Endothelial cell of hepatic sinusoid (primary cell): ENCODE measurements at regions not wholly inside any gene's neighbourhood (a gene's known extent, or its start where the extent isn't known, plus 50 kb on each side); places are given as distances from the start of the nearest gene placed in this dataset.

ENCODE experiments used
- in situ Hi-C: cut with HindIII; loops from 2 replicates; pipeline ENCODE4 v1.10.0; 2017; ENCODE audit warnings: low sequenced_read_pairs

DNA sequence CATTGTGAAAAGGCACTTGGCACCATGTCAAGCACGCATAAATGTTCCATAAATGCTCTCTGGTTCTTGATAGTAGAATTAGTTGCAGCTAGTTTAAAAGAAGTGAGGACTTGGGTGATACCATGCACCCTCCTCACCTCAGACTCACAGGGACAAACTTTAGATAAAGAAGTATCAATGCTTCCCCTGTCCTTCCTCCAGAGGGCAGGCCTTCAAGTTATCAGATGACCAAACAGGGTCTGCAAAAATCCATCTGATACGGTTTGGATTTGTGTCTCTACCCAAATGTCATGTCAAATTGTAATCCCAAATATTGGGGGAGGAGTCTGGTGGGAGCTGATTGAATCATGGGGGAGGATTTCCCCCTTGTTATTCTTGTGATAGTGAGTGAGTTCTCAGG lies 54.1 kb downstream of the C1QL2 start:
- in situ Hi-C loops = no loop called here

DNA sequence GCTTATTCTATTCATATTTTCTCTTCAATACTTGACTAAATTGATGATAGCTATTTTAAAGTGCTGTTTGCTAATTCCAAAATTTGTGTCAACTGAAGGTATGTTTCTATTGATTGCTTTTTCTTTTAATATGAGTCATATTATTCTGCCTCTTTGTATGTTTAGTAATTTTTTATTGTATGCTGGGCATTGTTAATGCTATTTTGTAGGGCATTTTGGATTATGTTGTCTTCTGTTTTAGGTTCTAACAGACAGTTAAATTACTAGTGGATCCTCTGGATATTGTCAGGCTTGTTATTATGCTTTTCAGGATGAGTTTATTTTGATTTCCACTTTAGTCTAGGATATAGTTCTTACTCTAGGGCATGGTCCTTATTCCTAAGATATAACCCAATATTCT lies 55.6 kb downstream of the C1QL2 start:
- in situ Hi-C loops = no loop called here

DNA sequence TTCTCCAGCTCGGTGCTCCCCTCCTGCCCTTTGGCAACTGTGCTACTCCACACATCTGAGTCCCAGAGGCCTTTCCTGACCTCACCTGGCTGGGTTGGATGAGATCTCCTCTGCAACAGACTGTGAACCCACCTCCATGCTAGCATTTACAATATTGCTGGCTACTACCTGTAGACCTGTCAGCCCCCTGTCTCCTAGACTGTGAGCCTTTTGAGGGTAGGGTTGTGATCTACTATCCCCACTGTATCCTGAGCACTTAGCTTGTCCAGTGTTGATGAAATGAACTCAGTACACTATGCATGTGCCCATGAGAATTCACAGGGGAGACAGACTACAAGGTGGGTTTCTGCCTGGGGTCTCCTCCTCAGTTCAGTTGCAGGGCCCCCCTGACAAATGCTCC lies 70.1 kb downstream of the C1QL2 start:
- in situ Hi-C loops = no loop called here

DNA sequence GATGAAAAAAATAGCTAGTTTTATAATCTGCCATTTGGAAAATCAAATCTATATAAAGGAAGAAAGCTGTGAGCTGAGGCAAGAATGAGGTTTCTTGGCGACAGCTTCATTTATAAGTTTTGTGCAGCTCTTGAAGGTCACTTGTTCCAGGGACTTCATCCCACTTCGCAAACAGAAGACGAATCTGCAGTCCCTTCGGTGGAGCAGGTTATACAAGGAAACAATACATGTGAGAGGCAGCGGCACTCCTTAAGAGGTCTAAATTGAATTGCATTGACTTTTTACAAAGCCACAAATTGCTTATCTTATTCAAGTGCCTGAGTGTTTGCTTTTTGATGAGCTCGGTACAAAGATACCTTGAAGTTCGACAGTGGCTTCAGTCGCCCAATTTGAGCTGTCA lies 72.2 kb downstream of the C1QL2 start:
- in situ Hi-C loops = no loop called here

DNA sequence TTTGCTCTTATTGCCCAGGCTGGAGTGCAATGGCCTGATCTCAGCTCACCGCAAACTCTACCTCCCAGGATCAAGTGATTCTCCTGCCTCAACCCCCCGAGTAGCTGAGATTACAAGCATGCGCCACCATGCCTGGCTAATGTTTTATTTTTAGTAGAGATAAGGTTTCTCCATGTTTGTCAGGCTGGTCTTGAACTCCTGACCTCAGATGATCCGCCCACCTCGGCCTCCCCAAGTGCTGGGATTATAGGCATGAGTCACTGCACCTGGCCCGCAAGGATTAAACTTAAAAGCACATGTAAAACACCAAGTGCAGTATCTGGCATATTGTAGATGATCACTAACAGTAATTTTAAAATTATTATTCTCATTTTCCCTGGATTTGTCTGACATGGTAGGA lies 72.9 kb downstream of the C1QL2 start:
- in situ Hi-C loops = no loop called here

DNA sequence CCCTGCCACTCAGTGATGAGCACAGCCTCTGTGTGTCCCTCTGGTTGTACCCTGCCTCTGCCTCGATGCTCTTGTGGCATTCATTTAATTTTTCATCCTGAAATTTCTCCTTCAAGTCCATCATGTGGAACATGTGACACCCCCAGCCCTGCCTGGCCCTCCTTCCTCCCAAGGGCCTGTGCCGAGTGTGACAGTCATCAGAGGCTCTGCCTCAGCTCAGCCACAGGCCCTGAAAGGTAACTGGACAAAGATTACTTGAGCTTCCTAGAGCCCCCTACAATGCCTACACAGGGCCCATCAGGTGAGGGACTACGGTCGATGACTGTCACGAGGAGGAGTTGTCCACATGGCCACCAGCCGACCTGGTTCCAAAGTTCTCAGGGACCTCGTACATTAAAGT lies 75.1 kb downstream of the C1QL2 start:
- in situ Hi-C loops = no loop called here

DNA sequence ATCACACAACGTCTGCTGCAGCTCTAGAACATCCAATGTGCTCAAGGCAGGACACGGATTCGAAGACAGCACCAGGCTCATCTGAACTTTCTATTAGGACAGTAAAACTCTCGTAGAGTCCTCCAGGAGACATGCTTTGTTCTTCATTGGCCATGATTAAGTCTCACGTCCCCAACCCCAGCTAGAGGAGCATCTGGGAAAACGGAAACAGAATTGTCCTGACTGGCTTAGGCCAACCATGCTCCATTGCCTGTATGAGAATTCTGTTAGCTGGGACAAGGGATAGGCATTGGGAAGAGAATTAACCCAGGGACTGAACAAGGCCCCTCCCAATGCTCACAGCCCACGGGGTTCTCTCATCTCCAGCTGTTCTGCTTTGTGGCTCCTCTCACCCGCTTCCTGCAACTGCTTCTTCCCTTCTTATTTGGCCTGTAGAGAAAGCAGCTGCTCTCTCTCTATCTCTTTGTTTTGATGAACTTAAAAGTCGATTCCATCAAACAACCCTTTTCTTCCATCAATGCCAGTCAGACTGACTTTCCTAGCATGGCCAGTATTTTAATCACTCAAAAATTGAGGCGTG lies 75.6 kb downstream of the C1QL2 start:
- in situ Hi-C loops = no loop called here

DNA sequence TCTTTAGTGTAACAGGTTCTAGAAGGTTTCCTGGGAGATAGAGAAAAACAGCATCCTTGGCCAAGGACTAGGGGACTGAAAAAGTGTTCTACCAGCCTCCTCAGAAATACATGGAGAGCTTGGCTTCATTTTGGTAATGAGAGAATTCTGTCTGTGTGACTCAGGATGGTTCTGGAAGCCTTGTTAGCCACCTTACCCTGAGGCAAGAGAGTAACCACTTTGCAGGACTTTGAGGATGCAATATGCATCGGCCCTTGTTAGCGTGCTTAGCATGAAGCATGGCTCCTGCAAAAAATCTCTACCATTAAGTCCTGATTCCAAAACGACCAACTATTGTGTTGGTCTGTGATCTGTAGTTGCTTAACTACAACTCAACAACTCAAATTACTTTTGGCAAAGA lies 79.8 kb downstream of the C1QL2 start:
- in situ Hi-C loops = no loop called here

DNA sequence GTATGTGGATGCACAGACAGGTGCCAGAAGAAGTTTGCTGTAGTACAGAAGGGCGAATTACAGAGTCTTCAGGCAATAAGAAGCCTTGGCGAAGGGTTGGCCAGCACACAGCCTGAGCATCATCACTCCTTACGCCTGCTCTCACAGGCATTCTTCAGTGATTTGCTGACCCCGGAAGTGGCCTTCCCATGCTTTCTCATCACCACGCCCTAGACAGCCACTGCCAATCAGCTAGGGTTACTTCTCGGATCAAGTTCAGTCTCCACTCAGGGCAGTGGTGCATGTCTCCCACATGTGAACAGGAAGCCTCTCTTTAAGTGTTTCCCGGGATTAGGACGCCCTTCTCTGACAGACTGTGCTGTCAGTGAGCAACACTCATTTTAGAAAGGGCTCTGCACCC lies 81.8 kb downstream of the C1QL2 start:
- in situ Hi-C loops = no loop called here

DNA sequence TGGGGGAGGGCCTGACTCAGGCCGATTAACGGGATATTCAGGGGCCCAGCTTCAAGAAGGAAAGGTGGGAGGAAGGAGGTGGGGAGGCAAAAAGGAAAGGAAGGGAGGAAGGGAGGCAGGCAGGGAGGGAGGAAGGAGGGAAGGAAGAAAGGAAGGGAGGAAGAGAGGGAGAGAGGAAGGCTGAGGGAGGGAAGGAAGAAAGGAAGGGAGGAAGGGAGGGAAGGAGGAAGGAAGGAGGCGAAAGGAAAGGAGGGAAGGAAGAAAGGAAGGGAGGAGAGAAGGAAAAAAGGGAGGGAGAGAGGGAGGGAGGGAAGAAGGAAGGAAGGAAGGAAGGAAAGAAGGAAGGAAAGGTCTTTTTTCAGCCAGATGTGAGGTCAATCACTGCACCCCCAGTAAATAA lies 85.3 kb downstream of the C1QL2 start:
- in situ Hi-C loops = no loop called here

DNA sequence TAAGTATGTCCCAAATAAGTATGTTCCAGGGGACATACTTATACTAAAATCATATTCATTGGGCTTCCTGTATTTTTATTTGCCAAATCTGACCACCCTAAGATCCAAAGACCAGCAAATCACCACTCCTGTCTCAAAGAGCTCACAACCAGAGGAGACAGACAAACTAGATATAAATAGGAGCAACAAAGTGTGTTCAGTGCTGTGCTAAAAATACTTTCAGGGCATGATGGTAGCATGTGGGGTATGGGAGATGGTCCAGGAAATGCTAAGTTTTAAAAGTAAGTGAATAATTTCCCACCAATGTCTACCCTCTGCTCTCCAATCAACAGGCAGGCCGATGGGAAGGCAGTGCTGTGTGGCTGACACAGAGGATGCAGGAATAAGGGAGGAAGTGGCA lies 87.1 kb downstream of the C1QL2 start:
- in situ Hi-C loops = no loop called here

DNA sequence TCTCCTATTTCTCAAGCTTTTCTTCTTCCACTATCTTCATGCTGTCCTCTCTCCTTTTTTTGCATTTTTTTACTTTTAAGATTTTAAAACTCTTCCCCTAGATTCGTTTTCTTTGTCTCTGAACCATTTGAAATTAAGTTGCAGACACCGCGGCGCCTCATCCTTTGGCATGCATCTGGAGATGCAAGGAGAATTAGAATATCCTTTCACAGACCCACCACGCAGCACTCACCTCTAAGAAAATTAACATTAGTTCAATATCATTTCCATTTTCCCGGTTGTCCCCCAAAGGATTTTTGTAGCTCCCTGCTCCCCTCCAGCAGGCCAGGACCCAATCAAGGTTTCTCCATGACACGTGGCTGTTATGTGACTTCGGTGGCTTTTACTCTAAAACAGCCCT lies 88.8 kb downstream of the C1QL2 start:
- in situ Hi-C loops = loop anchor here (5.0 kb wide), 1 partner anchor 48 kb away; no protein-coding TSS in a partner anchor

DNA sequence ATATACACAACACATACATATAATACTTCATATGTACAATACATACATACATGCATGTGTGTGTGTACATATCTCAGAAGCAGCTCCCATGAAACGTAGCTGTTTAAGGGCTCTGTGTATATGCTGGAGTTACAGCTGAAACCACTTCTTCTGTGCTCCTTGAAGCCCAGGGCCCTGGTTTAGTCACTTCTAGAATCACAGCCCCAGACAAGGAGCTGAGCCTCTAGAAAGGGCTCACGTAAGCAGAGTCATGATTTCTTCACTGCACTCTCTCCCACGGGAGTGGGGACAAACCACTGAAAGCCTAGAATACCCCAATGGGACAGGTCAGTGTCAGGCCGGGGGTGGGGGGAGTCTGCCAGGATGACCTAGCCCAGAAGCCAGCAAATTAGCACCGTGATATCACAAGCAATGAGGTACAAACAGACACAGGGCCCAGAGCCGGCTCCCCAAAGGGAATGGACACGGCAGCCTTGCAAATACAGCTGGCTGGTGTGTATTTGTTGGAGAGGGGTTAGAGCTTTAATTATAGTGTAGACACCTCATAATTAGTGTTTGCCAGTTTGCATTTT lies 90.3 kb downstream of the C1QL2 start:
- in situ Hi-C loops = loop anchor here (5.0 kb wide), 1 partner anchor 49 kb away; no protein-coding TSS in a partner anchor

DNA sequence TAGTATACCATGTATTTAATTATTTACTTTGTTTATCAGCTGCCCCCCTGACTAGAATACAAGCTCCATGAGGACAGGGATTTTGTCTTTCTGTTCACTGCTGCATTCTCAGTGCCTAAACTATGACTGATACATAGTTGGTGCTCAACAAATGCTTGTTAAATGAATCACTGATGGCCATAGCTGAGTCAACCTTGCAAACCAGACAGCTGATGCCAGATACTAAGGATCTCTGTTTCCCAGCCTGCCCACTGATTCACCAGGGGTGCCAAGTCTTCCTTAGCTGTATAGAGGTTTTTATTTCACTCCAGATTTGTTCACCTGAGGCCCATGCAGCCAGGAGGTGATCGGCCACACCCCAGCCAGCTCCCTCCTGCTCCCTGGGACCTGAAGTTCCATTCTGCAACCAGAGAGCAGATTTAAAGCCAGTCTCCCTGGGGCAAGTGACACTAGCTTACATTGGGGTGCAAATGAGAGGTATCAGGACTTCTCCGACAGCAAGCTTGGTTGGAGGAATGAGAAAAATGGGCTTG lies 92.2 kb downstream of the C1QL2 start:
- in situ Hi-C loops = loop anchor here (5.0 kb wide), 1 partner anchor 51 kb away; no protein-coding TSS in a partner anchor

DNA sequence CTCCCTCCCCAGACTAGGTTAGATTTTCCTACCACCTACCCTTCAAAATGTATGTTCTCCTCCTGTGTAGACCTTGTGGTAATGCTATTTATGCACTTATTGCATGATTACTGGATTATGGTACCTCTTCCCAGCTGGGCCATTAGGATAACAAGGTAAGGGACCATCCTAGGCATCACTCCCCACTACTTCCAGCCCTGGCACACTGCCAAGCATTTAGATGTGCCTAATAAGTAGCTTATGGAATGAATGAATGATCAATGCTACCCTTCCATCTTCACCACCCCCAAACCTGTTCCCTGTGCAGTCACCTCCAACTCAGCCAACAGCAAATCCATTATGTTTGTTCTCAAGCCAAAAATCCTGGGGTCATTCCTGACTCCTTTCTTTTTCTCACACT lies 93.4 kb downstream of the C1QL2 start:
- in situ Hi-C loops = loop anchor here (5.0 kb wide), 1 partner anchor 52 kb away; no protein-coding TSS in a partner anchor

DNA sequence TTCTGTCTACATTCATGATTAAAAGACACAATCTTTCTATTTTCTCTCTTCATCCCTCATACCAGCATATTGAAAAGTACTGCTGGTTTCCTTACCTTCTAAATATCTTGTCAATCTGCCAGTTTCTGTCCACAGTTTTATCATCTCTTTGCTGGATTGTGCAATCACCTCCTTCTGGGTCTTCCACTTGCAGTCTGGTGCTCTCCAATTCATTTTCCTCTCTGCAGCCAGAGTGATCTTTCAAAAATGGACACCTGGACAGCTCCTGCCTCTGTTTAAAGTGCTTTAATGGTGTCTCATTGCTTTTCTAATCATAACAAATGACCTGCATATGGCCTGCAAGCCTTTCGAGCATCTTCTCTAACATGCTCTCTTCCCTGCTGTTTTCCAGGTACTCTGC lies 94.0 kb downstream of the C1QL2 start:
- in situ Hi-C loops = no loop called here

DNA sequence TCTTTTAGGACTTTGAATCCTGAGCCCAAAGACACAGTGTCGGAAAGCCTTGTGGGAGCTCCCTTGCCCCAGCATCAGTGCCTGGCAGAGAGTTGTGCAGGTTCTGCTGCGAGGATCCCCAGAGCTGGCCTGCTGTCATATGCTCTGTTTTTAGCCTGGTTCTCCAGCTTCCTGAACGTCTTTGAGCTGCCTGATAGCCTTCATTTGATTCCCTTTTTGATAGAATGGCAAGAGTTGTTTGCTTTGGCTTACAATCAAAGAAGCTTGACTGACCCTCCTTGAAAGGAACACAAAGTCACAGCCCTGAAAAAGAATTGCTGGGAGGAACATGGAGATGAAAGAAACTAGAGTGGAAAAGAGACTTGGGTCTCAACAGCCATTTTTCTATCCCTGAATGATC lies 95.4 kb downstream of the C1QL2 start:
- in situ Hi-C loops = no loop called here

DNA sequence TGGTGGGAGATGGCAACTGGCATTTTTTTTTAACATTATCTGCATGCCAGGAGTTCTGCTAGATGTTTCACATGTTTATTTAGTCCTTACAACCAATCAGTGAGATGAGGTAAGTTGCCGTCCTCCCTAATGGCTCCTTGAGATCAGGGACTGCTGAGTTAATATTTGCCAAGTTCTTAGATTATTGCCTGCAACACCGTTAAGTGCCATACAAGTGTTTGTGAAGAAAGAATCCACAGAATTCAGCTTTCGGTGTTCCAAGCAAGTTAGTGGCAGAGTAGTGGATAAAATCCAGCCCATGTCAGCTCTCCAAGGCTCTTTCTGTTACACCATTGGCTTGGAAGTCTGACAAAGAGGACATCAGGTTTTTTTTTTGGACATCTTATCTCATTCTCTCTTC lies 95.9 kb downstream of the C1QL2 start:
- in situ Hi-C loops = no loop called here

DNA sequence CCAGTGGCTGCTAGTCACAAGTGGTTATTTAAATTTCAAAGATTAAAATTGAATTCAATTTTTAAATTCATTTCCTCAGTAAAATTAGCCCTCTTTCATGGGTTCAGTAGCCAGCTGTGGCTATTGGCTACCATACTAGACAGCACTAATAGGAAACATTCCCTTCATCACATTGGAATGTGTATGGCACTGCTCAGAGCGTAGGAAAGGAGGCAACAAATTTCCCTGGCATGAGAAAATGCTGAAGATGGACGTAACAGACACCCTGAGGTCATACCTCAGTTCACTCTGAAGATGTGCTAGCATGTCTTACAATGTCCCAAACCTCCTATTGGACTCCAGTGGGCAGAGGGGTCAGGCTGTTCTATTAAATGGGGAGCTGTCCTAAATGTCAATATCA lies 96.4 kb downstream of the C1QL2 start:
- in situ Hi-C loops = no loop called here

DNA sequence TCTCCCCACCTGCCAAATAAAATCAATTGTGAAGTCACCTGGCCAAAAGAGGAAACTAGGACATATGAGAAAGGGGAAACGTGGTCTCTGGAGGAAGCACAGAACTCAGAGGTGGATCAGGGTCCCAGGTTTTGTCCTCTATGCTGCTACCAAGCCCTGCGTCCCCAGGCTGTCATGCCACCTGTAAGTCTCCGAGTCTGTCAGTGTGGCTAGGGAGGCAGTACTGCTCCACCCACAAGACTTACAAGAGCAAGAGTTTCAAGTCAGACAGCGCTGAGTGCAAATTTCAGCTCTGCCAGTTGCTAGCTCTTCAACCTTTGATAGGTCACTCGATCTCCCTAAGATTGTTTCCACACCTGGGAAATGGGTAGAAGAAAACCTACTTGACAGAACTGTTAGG lies 98.6 kb downstream of the C1QL2 start:
- in situ Hi-C loops = no loop called here

DNA sequence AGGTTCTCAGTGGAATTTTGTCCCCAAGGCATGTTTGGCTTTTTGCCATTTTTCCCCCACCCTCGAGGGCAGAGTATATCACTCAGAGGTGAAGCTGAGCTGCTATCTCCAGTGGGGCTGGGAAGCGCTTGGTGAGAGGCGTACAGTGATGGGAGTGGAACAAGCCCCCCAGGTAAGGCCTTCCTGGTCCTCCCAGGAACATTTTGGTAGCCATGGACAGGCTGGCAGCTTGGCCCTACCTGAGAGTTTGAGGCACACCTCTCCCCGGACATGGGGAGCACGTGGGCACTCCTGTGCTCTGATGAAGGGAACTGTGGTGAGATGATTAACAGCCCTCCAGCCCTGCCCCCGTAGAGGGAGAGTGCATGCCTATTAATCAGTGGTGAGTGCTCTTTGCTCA lies 99.3 kb downstream of the C1QL2 start:
- in situ Hi-C loops = no loop called here

DNA sequence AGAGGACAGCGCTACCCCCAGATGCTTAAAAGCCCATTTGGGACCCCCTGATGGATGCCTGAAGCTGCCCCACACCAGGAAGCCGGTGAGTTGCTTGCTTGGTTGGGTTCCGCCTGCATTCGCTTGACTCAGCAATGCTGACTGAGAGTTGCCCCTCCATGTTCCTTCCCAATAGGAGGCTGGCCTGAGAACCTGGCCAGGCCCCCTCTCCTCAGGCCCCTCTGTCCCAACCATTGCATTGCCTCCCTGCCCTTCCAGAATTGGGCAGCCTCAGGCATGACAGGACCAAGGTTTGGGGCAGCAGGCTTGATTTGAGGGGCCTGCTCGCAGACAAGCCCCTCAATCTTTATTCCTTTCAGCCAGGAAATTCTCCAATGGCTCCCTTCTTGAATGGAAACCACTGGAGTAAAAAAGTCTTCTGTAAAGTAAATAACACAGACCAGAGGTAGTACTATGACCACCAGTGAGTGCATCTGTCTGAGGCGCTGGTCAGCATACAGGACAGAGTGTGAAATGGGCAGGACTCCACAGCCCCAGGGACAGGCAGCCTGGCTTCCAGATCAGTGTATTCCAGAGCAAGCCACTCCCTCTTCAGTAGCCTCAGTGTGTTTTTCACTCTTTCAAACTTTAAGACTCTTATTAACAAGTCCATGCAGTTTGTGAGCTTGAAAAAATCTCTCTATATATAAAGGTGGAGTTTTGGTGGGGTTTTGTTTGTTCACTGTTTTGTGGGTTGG lies 104.7 kb downstream of the C1QL2 start:
- in situ Hi-C loops = no loop called here
